KMS-11 (cell line): ENCODE measurements at regions not wholly inside any gene's neighbourhood (a gene's known extent, or its start where the extent isn't known, plus 50 kb on each side); places are given as distances from the start of the nearest gene placed in this dataset.

Source experiments
- H2AFZ ChIP-seq: fragments of 200-600 bp; sonication (generic); 2 replicates; pipeline ENCODE4 v1.6.1; 2016; ENCODE audit warnings: antibody characterized with exemption, mixed run types, low read depth
- H3K27ac ChIP-seq: fragments of 200-600 bp; sonication (generic); 2 replicates; pipeline ENCODE4 v1.6.1; 2016; ENCODE audit warnings: mild to moderate bottlenecking, mixed run types
- H3K27me3 ChIP-seq: fragments of 200-600 bp; sonication (generic); 2 replicates; pipeline ENCODE4 v1.6.1; 2017; ENCODE audit warnings: mild to moderate bottlenecking, low read depth, mixed run types, moderate library complexity; ENCODE audit not compliant: insufficient read depth
- H3K36me3 ChIP-seq: fragments of 200-600 bp; sonication (generic); 2 replicates; pipeline ENCODE4 v1.6.1; 2017; ENCODE audit warnings: mild to moderate bottlenecking, mixed run types; ENCODE audit not compliant: insufficient read depth
- H3K4me1 ChIP-seq: fragments of 200-600 bp; sonication (generic); 2 replicates; pipeline ENCODE4 v1.6.1; 2016; ENCODE audit warnings: mild to moderate bottlenecking, low read depth, mixed run types; ENCODE audit not compliant: poor library complexity, severe bottlenecking
- H3K4me2 ChIP-seq: fragments of 200-600 bp; sonication (generic); 2 replicates; pipeline ENCODE4 v1.7.0; 2016; ENCODE audit warnings: mild to moderate bottlenecking, mixed run types
- H3K4me3 ChIP-seq: fragments of 200-600 bp; sonication (generic); IDR thresholded peaks from 2 replicates; pipeline ENCODE4 v1.6.1; 2017; ENCODE audit warnings: low read depth, low read length, mixed read lengths; ENCODE audit not compliant: insufficient read depth
- H3K79me2 ChIP-seq: fragments of 200-600 bp; sonication (generic); 2 replicates; pipeline ENCODE4 v1.6.1; 2016; ENCODE audit warnings: low read depth, mixed run types; ENCODE audit not compliant: insufficient read depth
- H3K9ac ChIP-seq: fragments of 200-600 bp; sonication (generic); 2 replicates; pipeline ENCODE4 v1.6.1; 2016; ENCODE audit warnings: mild to moderate bottlenecking, mixed run types
- H4K20me1 ChIP-seq: fragments of 200-600 bp; sonication (generic); 2 replicates; pipeline ENCODE4 v1.6.1; 2016; ENCODE audit warnings: mild to moderate bottlenecking, mixed run types; ENCODE audit not compliant: insufficient read depth
- CTCF ChIP-seq: fragments of 200-600 bp; sonication (generic); conservative IDR thresholded peaks from 2 replicates; pipeline ENCODE4 v1.6.1; 2017; ENCODE audit warnings: low read depth, mild to moderate bottlenecking, antibody characterized with exemption, low read length, moderate library complexity, mixed read lengths

- Histone ChIP-seq H4K20me1 (no peaks in the 10 kb centered on the region), H3K79me2 (no peaks in the 10 kb centered on the region), H2AFZ (no peak overlapping the region), H3K4me1 (no peaks in the 10 kb centered on the region), H3K4me2 (no peak overlapping the region), H3K27ac (no peak overlapping the region), H3K4me3 (no peak overlapping the region), H3K9ac (no peak overlapping the region), H3K36me3 (no peaks in the 10 kb centered on the region), H3K27me3 (no peaks in the 10 kb centered on the region)
- no peak for TF ChIP-seq CTCF
Observed at GRCh38 chr6:14512246-14512645, 394.7 kb downstream of the CD83 start.

- H3K4me2 ChIP-seq: no peak overlapping the region
- no peaks in the 10 kb centered on the region for H3K4me1 ChIP-seq
- H3K4me3 ChIP-seq: no peak overlapping the region
- no peak for TF ChIP-seq CTCF
- H3K27me3 ChIP-seq: no peaks in the 10 kb centered on the region
- no peaks in the 10 kb centered on the region for H4K20me1 ChIP-seq
- H3K36me3 ChIP-seq: no peaks in the 10 kb centered on the region
- H3K9ac ChIP-seq: no peak overlapping the region
- no peak overlapping the region for H3K27ac ChIP-seq
- no peak overlapping the region for H2AFZ ChIP-seq
- H3K79me2 ChIP-seq: no peaks in the 10 kb centered on the region
Observed at GRCh38 chr6:14513496-14514393, 396.2 kb downstream of the CD83 start.

- Histone ChIP-seq H3K27ac (no peak overlapping the region), H3K4me2 (no peak overlapping the region), H3K4me3 (no peak overlapping the region), H3K4me1 (no peaks in the 10 kb centered on the region), H3K9ac (no peak overlapping the region), H2AFZ (no peak overlapping the region), H3K36me3 (no peaks in the 10 kb centered on the region), H3K27me3 (no peaks in the 10 kb centered on the region), H4K20me1 (no peaks in the 10 kb centered on the region), H3K79me2 (no peaks in the 10 kb centered on the region)
- no peak for TF ChIP-seq CTCF
Observed at GRCh38 chr6:14516956-14517355, 399.4 kb downstream of the CD83 start.

- Histone ChIP-seq H3K27me3 (no peaks in the 10 kb centered on the region), H3K4me3 (no peak overlapping the region), H4K20me1 (no peaks in the 10 kb centered on the region), H3K27ac (no peak overlapping the region), H2AFZ (no peak overlapping the region), H3K36me3 (no peaks in the 10 kb centered on the region), H3K4me2 (no peak overlapping the region), H3K4me1 (no peaks in the 10 kb centered on the region), H3K79me2 (no peaks in the 10 kb centered on the region), H3K9ac (no peak overlapping the region)
- no peak for TF ChIP-seq CTCF
Observed at GRCh38 chr6:14517516-14518105, 400.0 kb downstream of the CD83 start.
